ENCODE measurements at regions not wholly inside any gene's neighbourhood (a gene's known extent, or its start where the extent isn't known, plus 50 kb on each side); places are given as distances from the start of the nearest gene placed in this dataset.

DNA sequence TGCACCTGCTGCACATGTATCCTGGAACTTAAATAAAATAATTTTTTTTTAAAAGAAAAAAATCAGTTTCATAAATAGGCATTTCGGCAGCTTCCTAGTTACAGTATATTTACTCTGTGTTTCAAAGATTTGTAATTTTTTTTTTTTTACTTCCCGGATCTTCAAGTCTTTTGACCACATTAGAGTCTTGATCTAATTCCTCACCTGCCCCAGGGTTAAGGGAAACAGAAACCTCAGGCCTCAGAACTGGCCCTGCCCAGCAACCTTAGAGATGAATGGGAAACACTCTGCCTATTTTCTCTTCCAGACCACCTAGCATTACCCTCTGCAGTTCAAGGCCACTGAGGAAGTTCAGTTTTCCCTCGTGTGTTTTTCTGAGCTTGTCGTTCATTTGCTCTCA is 304.0 kb downstream of the MAF start:
- Mint-ChIP-seq H3K4me1 (ENCODE audit: low read depth) (peaks cover 18% of the 10 kb centered on the region), H3K27me3 (no peaks in the 10 kb centered on the region), H3K27ac (no peak overlapping the region), H3K36me3 (no peaks in the 10 kb centered on the region), H3K9me3 (no peaks in the 10 kb centered on the region), H3K4me3 (no peak overlapping the region)
- CTCF ChIA-PET, result no interaction called here
- no peak for DNase-seq
- intact Hi-C loops (cut with micrococcal nuclease), result no loop called here
- POLR2A ChIA-PET, result interaction anchor here (0.6 kb wide), 1 partner anchor 17 kb away, joined by 3 read pairs; no protein-coding TSS in a partner anchor

DNA sequence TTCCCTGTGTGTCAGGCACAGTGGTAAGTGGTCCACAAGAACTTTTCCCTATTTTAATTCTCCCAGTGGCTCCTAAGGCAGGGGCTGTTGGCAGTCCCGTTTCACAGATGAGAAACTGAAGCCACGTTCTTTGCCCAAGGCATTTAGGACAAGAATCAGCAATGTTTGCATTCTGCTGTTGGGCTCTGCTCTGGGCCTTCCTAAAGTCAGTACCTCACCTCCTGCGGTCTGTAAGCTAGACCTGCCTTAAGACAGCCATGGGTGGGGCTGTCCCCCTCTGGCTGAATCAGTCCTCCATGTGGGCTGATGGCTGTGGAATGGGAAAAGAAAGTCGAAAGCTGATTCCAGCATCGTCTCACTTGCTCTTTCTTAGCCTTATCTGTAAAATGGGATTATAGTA is 304.8 kb downstream of the MAF start:
- CTCF ChIA-PET, result no interaction called here

DNA sequence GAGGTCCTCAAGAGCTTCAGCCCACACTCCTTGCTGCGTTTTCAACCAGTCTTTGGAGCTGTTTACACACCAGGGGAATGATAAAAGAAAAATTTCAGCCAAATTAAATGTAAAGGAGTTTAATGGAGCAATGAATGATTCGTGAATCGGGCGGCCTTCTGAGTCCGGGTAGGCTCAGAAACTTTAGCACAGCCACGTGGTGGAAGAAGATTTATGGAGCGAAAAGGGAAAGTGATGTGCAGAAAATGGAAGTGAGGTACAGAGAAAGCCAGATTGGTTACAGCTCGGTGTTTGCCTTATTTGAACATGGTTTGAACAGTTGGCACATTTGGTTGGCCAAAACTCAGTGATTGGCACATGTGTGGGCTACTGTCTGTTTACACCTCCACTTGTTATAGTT is 305.4 kb downstream of the MAF start:
- Mint-ChIP-seq H3K27me3 (no peaks in the 10 kb centered on the region), H3K4me1 (ENCODE audit: low read depth) (peaks cover 18% of the 10 kb centered on the region), H3K36me3 (no peaks in the 10 kb centered on the region), H3K27ac (no peak overlapping the region), H3K9me3 (no peaks in the 10 kb centered on the region), H3K4me3 (no peak overlapping the region)
- ChIA-PET POLR2A (interaction anchor here (0.9 to 1.1 kb wide), 2 partner anchors 15 to 23 kb away, joined by 3 read pairs; no protein-coding TSS in a partner anchor), CTCF (interaction anchor here (1.5 kb wide), 1 partner anchor 20 kb away, joined by 5 read pairs; no protein-coding TSS in a partner anchor)
- DNase-seq, result no peak
- intact Hi-C loops (cut with micrococcal nuclease), result no loop called here

More for the DNA sequence above, 304.8 kb downstream of the MAF start:
- Mint-ChIP-seq H3K9me3 (no peaks in the 10 kb centered on the region), H3K4me1 (ENCODE audit: low read depth) (peaks cover 18% of the 10 kb centered on the region), H3K27ac (no peak overlapping the region), H3K27me3 (no peaks in the 10 kb centered on the region), H3K4me3 (no peak overlapping the region), H3K36me3 (no peaks in the 10 kb centered on the region)
- POLR2A ChIA-PET, result interaction anchor here (0.6 kb wide), 1 partner anchor 17 kb away, joined by 3 read pairs; no protein-coding TSS in a partner anchor
- DNase-seq, result no peak
- intact Hi-C loops (cut with micrococcal nuclease), result no loop called here

DNA sequence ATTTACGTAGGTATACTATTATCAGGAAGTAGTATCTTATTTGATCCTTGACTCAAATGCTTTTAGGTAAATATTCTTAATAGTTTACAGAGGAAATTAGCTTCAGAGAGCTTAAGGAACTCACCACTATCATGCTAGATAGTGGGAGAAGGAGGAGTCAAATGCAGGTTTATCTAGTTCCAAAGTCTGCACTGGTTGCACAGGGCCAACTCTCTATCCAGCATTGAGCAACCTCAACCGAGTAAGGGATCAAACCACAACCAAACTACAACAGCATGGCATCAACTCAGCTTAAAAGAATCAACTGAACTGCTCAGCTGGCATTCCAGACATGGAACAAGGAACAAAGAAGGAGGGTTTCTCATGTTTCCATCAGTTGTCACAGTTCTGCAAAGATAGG is 306.0 kb downstream of the MAF start:
- Mint-ChIP-seq H3K4me3 (no peak overlapping the region), H3K9me3 (no peaks in the 10 kb centered on the region), H3K4me1 (ENCODE audit: low read depth) (peaks cover 18% of the 10 kb centered on the region), H3K27me3 (no peaks in the 10 kb centered on the region), H3K27ac (no peak overlapping the region), H3K36me3 (no peaks in the 10 kb centered on the region)
- ChIA-PET POLR2A (interaction anchor here (0.9 to 1.1 kb wide), 2 partner anchors 14 to 22 kb away, joined by 3 read pairs; no protein-coding TSS in a partner anchor), CTCF (interaction anchor here (1.5 kb wide), 1 partner anchor 21 kb away, joined by 5 read pairs; no protein-coding TSS in a partner anchor)
- intact Hi-C loops (cut with micrococcal nuclease), result no loop called here
- no peak for DNase-seq

DNA sequence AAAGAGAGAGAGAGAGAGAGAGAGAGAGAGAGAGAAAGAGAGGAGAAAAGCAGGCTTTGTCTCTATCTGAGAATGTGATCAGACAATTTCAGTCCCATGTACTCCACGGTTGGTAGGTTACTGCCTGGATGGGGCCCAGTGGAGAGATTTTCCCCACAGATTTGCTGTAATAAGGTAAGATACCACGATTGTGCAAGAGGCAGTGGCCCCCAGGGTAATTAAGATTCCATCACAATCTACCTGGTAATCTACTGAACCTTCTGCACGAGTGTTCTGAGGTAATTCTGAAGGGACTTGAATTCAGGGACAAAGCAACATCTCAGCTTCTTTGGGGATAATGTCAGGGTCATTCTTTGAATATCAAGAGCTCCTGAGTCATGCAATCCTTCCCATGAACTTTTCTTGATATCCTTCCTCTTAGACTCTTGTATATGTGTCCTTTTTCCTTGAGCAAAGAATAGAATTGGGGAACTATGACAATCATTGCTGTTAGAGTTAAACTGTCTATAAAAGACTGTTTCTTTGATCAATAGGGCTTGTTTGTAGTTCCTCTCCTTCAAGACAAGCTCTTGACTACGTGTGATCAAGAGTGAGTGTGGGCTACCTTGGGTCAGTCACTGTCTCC is 306.6 kb downstream of the MAF start:
- H3K27me3 Mint-ChIP-seq, result no peaks in the 10 kb centered on the region
- ChIA-PET CTCF (interaction anchor here (1.5 kb wide), 1 partner anchor 21 kb away, joined by 5 read pairs; no protein-coding TSS in a partner anchor), POLR2A (interaction anchor here (1.1 kb wide), 1 partner anchor 22 kb away, joined by 3 read pairs; no protein-coding TSS in a partner anchor)

DNA sequence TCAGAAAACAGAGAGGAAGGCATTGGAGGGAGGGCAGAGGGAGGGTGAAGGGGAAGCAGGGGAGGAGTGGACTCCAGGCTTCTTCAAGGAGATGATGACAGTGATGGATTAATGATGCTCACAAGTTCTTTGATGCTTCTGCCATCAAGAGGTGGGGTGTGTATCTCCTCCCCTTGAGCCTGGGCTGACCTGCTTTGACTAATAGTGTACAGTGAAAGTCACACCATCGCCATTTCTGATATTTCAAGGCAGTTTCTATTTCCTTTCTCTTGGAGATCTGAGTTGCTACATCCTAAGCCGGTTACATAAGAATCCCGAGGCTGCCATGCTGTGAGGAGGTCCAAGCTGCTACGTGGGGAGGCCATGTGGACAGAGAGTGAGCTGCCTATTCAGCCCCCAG is 312.5 kb downstream of the MAF start:
- Mint-ChIP-seq H3K9me3 (peaks cover 4% of the 10 kb centered on the region), H3K4me3 (no peak overlapping the region), H3K36me3 (peaks cover 3% of the 10 kb centered on the region), H3K27ac (peak overlapping the region; percentile 73), H3K27me3 (no peaks in the 10 kb centered on the region), H3K4me1 (ENCODE audit: low read depth) (peaks cover 51% of the 10 kb centered on the region)
- DNase-seq, result peak; percentile 37
- ChIA-PET CTCF (interaction anchor here (0.6 to 3.0 kb wide), 4 partner anchors 17 to 707 kb away, joined by 3 to 12 read pairs (median 4); no protein-coding TSS in a partner anchor), POLR2A (interaction anchor here (0.7 to 6.7 kb wide), 6 partner anchors 10 to 313 kb away, joined by 3 to 49 read pairs (median 5); partner anchors contain the start of gene MAF)
- intact Hi-C loops (cut with micrococcal nuclease), result loop anchor here (10.0 kb wide), 1 partner anchor 557 kb away; no protein-coding TSS in a partner anchor

More for the DNA sequence above, 306.6 kb downstream of the MAF start:
- no peak overlapping the region for H3K4me3 Mint-ChIP-seq
- H3K4me1 Mint-ChIP-seq (ENCODE audit: low read depth), result peaks cover 21% of the 10 kb centered on the region
- DNase-seq, result no peak
- intact Hi-C loops (cut with micrococcal nuclease), result no loop called here
- no peak overlapping the region for H3K27ac Mint-ChIP-seq
- no peaks in the 10 kb centered on the region for H3K9me3 Mint-ChIP-seq
- no peaks in the 10 kb centered on the region for H3K36me3 Mint-ChIP-seq

DNA sequence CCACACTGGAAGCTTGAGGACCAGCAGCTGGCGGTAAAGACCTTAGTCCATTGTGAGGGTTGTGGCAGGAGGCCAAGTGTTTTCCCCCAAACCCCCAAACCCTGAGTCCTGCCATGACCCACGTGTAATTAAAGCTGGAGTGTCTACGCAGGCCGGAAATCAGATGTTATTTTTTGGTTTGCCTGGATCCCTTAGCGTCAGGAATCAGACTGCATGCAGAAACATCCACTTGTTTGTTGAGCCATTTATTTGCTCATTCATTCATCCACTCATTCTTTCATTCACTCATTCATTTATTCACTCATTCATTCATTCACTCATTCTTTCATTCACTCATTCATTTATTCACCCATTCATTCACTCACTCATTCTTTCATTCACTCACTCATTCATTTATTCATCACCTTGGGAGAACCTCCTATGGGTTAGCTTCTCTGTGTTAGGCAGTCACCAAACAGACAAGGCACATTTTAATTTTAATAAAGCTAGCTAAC is 313.1 kb downstream of the MAF start:
- H3K27me3 Mint-ChIP-seq, result no peaks in the 10 kb centered on the region
- peaks cover 3% of the 10 kb centered on the region for H3K36me3 Mint-ChIP-seq
- DNase-seq, result no peak
- peaks cover 4% of the 10 kb centered on the region for H3K9me3 Mint-ChIP-seq
- intact Hi-C loops (cut with micrococcal nuclease), result loop anchor here (1.0 to 10.0 kb wide), 4 partner anchors 9 to 557 kb away; partner anchors contain the start of gene MAF
- H3K27ac Mint-ChIP-seq, result peak overlapping the region; percentile 73
- H3K4me3 Mint-ChIP-seq, result peak overlapping the region; percentile 55
- ChIA-PET POLR2A (interaction anchor here (0.7 to 6.7 kb wide), 10 partner anchors 9 to 314 kb away, joined by 3 to 68 read pairs (median 4); partner anchors contain the start of gene MAF), CTCF (interaction anchor here (0.6 to 3.0 kb wide), 8 partner anchors 16 to 707 kb away, joined by 3 to 12 read pairs (median 4); no protein-coding TSS in a partner anchor)
- peaks cover 55% of the 10 kb centered on the region for H3K4me1 Mint-ChIP-seq (ENCODE audit: low read depth)

DNA sequence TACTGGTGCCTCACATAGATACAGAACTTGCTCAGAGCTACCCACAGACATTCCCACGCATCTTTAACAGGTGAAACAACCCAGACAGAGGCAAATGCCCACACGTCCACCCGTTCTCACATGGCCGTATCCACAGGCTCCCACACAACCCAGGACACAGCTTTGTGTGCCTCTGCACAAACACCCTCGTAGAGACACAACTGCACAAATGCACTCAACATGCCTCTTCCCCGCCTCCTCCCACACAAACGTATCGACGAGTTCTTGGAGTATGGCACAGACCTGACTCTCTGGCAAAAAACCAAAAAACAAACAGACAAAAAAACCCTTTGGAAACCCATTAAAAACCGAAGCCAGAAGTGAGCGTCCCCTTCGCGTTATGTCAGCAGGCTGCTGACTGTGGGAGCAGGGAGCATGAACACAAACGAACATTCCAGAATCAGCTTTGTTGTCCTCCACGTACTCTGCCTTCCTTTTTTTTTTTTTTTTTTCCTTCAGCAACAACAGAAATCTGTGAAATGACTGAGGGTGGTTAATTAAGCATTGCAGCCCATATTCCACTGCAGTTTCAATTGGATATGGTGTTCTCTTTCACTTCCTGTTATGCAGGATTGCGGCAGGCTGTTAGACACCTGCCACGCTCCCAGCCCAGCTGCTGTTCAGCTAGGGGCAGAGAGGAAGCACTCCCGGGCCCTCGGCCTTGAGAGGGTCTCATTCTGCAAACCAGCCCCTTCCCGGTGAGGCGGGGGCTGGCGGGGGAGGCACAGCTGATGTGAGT is 313.7 kb downstream of the MAF start:
- intact Hi-C loops (cut with micrococcal nuclease), result loop anchor here (1.0 to 10.0 kb wide), 4 partner anchors 9 to 558 kb away; partner anchors contain the start of gene MAF
- peaks cover 3% of the 10 kb centered on the region for H3K36me3 Mint-ChIP-seq
- ChIA-PET CTCF (interaction anchor here (0.6 to 3.0 kb wide), 7 partner anchors 15 to 582 kb away, joined by 3 to 12 read pairs (median 5); no protein-coding TSS in a partner anchor), POLR2A (interaction anchor here (0.8 to 6.7 kb wide), 10 partner anchors 8 to 511 kb away, joined by 3 to 68 read pairs (median 4); partner anchors contain the start of gene MAF)
- H3K27me3 Mint-ChIP-seq, result no peaks in the 10 kb centered on the region
- peak overlapping the region; percentile 73 for H3K27ac Mint-ChIP-seq
- H3K9me3 Mint-ChIP-seq, result peaks cover 4% of the 10 kb centered on the region
- H3K4me3 Mint-ChIP-seq, result peak overlapping the region; percentile 55
- DNase-seq, result peak; percentile 69
- H3K4me1 Mint-ChIP-seq (ENCODE audit: low read depth), result peaks cover 61% of the 10 kb centered on the region

DNA sequence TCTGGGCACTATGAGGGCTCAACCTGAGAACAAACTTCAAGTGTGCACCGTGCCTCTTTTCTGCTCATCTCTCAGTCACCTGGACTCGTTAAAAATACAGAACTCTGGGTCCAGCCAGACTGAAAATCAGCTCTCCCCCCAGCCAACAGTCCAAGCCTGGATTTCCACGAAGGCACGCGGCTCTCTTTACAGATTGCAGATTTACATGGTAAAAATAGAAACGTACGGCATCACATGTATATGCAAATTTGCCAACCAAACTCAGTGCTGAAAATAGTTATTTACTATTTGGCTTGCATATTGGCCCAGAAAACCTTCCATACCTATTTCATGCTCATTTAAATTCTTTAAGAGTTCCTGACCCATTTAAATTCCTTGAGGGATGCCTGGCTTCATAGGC is 315.8 kb downstream of the MAF start:
- no peaks in the 10 kb centered on the region for H3K27me3 Mint-ChIP-seq
- POLR2A ChIA-PET, result interaction anchor here (0.6 to 6.7 kb wide), 4 partner anchors 15 to 315 kb away, joined by 3 to 68 read pairs (median 26); partner anchors contain the start of gene MAF

DNA sequence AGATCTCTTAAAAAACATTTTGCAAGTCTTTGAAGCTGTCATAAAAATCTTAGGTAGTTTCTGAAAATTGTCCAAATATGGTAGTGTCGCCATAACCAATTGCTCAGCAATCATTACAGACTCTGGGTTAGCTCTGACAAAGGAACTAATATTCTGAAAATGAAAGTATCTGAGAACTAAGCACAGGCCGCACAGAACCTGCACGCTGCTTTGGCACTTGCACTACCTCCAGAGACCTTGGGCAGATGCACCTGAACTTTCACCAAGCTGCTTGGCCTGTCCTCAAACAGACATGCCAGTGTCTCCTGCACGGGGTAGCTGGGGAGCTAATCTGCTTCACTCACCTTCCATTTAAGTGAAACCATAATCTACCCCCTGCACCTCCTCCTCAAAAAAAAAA is 317.0 kb downstream of the MAF start:
- POLR2A ChIA-PET, result interaction anchor here (0.6 to 6.7 kb wide), 11 partner anchors 10 to 506 kb away, joined by 3 to 68 read pairs (median 4); partner anchors contain the start of gene MAF
- peak; percentile 67 for DNase-seq
- CTCF ChIA-PET, result interaction anchor here (0.8 to 1.9 kb wide), 5 partner anchors 14 to 32 kb away, joined by 3 to 6 read pairs (median 4); no protein-coding TSS in a partner anchor
- Mint-ChIP-seq H3K4me1 (ENCODE audit: low read depth) (peaks cover 88% of the 10 kb centered on the region), H3K27me3 (no peaks in the 10 kb centered on the region), H3K4me3 (peak overlapping the region; percentile 57), H3K9me3 (peaks cover 4% of the 10 kb centered on the region), H3K27ac (peak overlapping the region; percentile 95), H3K36me3 (peaks cover 3% of the 10 kb centered on the region)
- intact Hi-C loops (cut with micrococcal nuclease), result loop anchor here (1.0 to 10.0 kb wide), 4 partner anchors 14 to 561 kb away; partner anchors contain the start of gene MAF

More for the DNA sequence above, 315.8 kb downstream of the MAF start:
- Mint-ChIP-seq H3K4me3 (no peak overlapping the region), H3K9me3 (peaks cover 4% of the 10 kb centered on the region), H3K27ac (peak overlapping the region; percentile 95), H3K4me1 (ENCODE audit: low read depth) (peaks cover 79% of the 10 kb centered on the region), H3K36me3 (peaks cover 3% of the 10 kb centered on the region)
- DNase-seq, result no peak
- intact Hi-C loops (cut with micrococcal nuclease), result loop anchor here (10.0 kb wide), 1 partner anchor 560 kb away; no protein-coding TSS in a partner anchor
- CTCF ChIA-PET, result no interaction called here

DNA sequence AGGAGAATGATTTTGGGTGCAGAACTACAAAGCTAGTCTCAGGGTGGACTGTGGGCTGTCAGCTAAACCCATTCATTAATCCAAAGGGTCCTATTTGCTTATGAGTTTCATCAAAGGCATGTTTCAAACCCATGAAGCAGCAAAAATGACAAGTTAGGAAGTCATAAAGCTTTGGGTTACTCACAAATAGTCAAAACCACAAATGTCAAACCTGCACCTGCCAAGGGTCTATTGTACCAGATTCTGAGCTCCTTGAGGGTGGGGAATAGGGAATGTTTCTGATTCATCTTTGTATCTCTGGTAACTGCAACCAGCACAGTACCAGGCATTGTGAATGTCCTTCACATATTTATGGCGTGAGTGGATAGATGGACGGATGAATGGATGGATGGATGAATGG is 317.7 kb downstream of the MAF start:
- H3K27ac Mint-ChIP-seq, result peak overlapping the region; percentile 95
- ChIA-PET POLR2A (interaction anchor here (0.6 to 6.7 kb wide), 8 partner anchors 9 to 505 kb away, joined by 3 to 68 read pairs (median 4); no protein-coding TSS in a partner anchor), CTCF (interaction anchor here (0.8 to 1.9 kb wide), 3 partner anchors 21 to 193 kb away, joined by 3 to 6 read pairs (median 4); no protein-coding TSS in a partner anchor)
- no peaks in the 10 kb centered on the region for H3K9me3 Mint-ChIP-seq
- no peaks in the 10 kb centered on the region for H3K27me3 Mint-ChIP-seq
- H3K4me3 Mint-ChIP-seq, result peak overlapping the region; percentile 57
- DNase-seq, result peak; percentile 38
- peaks cover 88% of the 10 kb centered on the region for H3K4me1 Mint-ChIP-seq (ENCODE audit: low read depth)
- intact Hi-C loops (cut with micrococcal nuclease), result loop anchor here (1.0 to 10.0 kb wide), 4 partner anchors 14 to 562 kb away; partner anchors contain the start of gene MAF
- H3K36me3 Mint-ChIP-seq, result no peaks in the 10 kb centered on the region

All from activated CD4-positive, alpha-beta memory T cell treated with anti-CD3 and anti-CD28 coated beads for 36 hours (primary cell).